PC-3 (cell line): ENCODE measurements at regions not wholly inside any gene's neighbourhood (a gene's known extent, or its start where the extent isn't known, plus 50 kb on each side); places are given as distances from the start of the nearest gene placed in this dataset.

Experiments used
- ATAC-seq: fragments of 200-7000 bp; cut with Tn5 transposase; 2 replicates; pipeline ENCODE4 v1.9.1; 2020; ENCODE audit warnings: mild to moderate bottlenecking, moderate library complexity
- BruUV-seq: library from RNA; stranded (reverse); fragments of 400-500 nt; replicated peaks from 2 replicates; lab custom pipeline; 2021; lab: Mats Ljungman, UMichigan
- CTCF ChIA-PET: fragments of 300-600 bp; sonication (Branson Sonifier 250); formaldehyde crosslinking; loops from one replicate; lab custom pipeline; 2022; ENCODE audit warnings: antibody characterized with exemption; lab: Charles Lee
- POLR2A ChIA-PET: fragments of 300-600 bp; sonication (Branson Sonifier 250); formaldehyde crosslinking; loops from one replicate; lab custom pipeline; 2022; ENCODE audit warnings: antibody characterized with exemption; ENCODE audit not compliant: unreplicated experiment; lab: Charles Lee
- DNase-seq: peaks from one replicate; pipeline ENCODE4 v3.0.0-alpha.2; 2015
- H2AFZ ChIP-seq: fragments of 300-600 bp; sonication (generic); 2 replicates; pipeline ENCODE4 v1.6.0; 2016; ENCODE audit warnings: antibody characterized with exemption, low read length
- H3F3A ChIP-seq: fragments of 300-600 bp; sonication (generic); one replicate; pipeline ENCODE4 v1.6.0; 2017; ENCODE audit warnings: antibody characterized with exemption, low read length, control low read depth, mild to moderate bottlenecking; ENCODE audit not compliant: unreplicated experiment
- H3K27ac ChIP-seq: fragments of 300-600 bp; sonication (generic); 2 replicates; pipeline ENCODE4 v1.5.1; 2016; ENCODE audit warnings: mild to moderate bottlenecking, low read length
- H3K27me3 ChIP-seq: fragments of 300-600 bp; sonication (generic); 2 replicates; pipeline ENCODE4 v1.6.1; 2016; ENCODE audit warnings: low read length, mixed read lengths
- H3K36me3 ChIP-seq: fragments of 300-600 bp; sonication (generic); 2 replicates; pipeline ENCODE4 v1.6.1; 2016; ENCODE audit warnings: low read depth, mixed run types, low read length, mixed read lengths
- H3K4me1 ChIP-seq: fragments of 300-600 bp; sonication (generic); 2 replicates; pipeline ENCODE4 v1.5.1; 2016; ENCODE audit warnings: low read length; ENCODE audit not compliant: insufficient read depth
- H3K4me2 ChIP-seq: fragments of 300-600 bp; sonication (generic); 2 replicates; pipeline ENCODE4 v1.6.0; 2016; ENCODE audit warnings: low read length
- H3K4me3 ChIP-seq: fragments of 300-600 bp; sonication (generic); 2 replicates; pipeline ENCODE4 v1.5.1; 2016; ENCODE audit warnings: mild to moderate bottlenecking, low read length, mixed read lengths
- H3K79me2 ChIP-seq: fragments of 300-600 bp; sonication (generic); 2 replicates; pipeline ENCODE4 v1.6.1; 2017; ENCODE audit warnings: low read length, mixed read lengths
- H3K9ac ChIP-seq: fragments of 300-600 bp; sonication (generic); 2 replicates; pipeline ENCODE4 v1.6.0; 2016; ENCODE audit warnings: mild to moderate bottlenecking, low read length
- H3K9me2 ChIP-seq: fragments of 300-600 bp; sonication (generic); replicated peaks from 2 replicates; pipeline ENCODE4 v1.6.1; 2016; ENCODE audit warnings: mixed run types, low read length, mixed read lengths
- H3K9me3 ChIP-seq: fragments of 300-600 bp; sonication (generic); 2 replicates; pipeline ENCODE4 v1.6.1; 2016; ENCODE audit warnings: low read length, mixed read lengths
- H4K20me1 ChIP-seq: fragments of 300-600 bp; sonication (generic); 2 replicates; pipeline ENCODE4 v1.6.1; 2016; ENCODE audit warnings: low read length, mixed read lengths
- EZH2 ChIP-seq: fragments of 300-600 bp; sonication (generic); IDR thresholded peaks from one replicate; pipeline ENCODE4 v1.6.1; 2017; ENCODE audit warnings: antibody characterized with exemption, mild to moderate bottlenecking, low read length; ENCODE audit not compliant: unreplicated experiment
- EZH2phosphoT487 ChIP-seq: fragments of 300-600 bp; sonication (generic); IDR thresholded peaks from 2 replicates; pipeline ENCODE4 v1.6.1; 2018; ENCODE audit warnings: mild to moderate bottlenecking, antibody characterized with exemption, low read length, borderline replicate concordance
- intact Hi-C: fragments of 100-400 bp; cut with micrococcal nuclease; formaldehyde crosslinking; loops from 2 replicates; pipeline ENCODE4 v1.9.0; 2023
- TF ChIP-seq, protein P1 (sequence below): fragments of 300-600 bp; sonication (generic); conservative IDR thresholded peaks from 2 replicates; pipeline ENCODE4 v1.5.1; 2017; ENCODE audit warnings: antibody characterized with exemption, low read depth, mild to moderate bottlenecking, low read length

DNA sequence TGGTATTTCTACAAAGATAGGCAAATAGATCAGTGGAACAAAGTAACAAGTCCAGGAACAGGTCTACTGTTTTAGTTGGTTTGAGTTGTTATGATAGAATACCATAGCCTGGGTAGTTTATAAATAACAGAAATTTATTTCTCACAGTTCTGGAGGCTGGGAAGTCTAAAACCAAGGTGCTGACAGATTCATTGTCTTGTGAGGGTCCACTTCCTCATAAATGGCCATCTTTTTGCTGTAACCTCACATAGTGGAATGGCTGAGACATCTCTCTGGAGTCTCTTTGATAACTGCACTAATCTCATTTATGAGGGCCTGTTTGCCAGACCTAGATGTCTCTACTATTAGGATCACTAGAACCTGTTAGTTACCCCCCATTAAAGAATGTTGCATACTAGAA lies 152.3 kb upstream of the MYRIP start:
- H4K20me1 ChIP-seq, result no peaks in the 10 kb centered on the region
- no TSS peak for BruUV-seq
- DNase-seq (no peak), ATAC-seq (no peak)
- H3K79me2 ChIP-seq, result no peaks in the 10 kb centered on the region
- CTCF ChIA-PET, result no interaction called here
- intact Hi-C loops, result no loop called here
- peaks cover 16% of the 10 kb centered on the region; the same call in 1 of the 2 replicates for H3K27me3 ChIP-seq
- H3K4me2 ChIP-seq, result no peak overlapping the region
- H3K4me1 ChIP-seq, result no peaks in the 10 kb centered on the region
- H3K4me3 ChIP-seq, result no peak overlapping the region
- no peak overlapping the region for H2AFZ ChIP-seq
- POLR2A ChIA-PET, result no interaction called here
- H3K36me3 ChIP-seq, result no peaks in the 10 kb centered on the region
- no peak overlapping the region for H3K27ac ChIP-seq
- H3K9me2 ChIP-seq, result no peaks in the 10 kb centered on the region
- H3F3A ChIP-seq, result no peaks in the 10 kb centered on the region
- TF ChIP-seq EZH2 (no peak), EZH2phosphoT487 (no peak)
- TF ChIP-seq, protein P1, sequence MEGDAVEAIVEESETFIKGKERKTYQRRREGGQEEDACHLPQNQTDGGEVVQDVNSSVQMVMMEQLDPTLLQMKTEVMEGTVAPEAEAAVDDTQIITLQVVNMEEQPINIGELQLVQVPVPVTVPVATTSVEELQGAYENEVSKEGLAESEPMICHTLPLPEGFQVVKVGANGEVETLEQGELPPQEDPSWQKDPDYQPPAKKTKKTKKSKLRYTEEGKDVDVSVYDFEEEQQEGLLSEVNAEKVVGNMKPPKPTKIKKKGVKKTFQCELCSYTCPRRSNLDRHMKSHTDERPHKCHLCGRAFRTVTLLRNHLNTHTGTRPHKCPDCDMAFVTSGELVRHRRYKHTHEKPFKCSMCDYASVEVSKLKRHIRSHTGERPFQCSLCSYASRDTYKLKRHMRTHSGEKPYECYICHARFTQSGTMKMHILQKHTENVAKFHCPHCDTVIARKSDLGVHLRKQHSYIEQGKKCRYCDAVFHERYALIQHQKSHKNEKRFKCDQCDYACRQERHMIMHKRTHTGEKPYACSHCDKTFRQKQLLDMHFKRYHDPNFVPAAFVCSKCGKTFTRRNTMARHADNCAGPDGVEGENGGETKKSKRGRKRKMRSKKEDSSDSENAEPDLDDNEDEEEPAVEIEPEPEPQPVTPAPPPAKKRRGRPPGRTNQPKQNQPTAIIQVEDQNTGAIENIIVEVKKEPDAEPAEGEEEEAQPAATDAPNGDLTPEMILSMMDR, result no peak
- no peak overlapping the region for H3K9ac ChIP-seq
- H3K9me3 ChIP-seq, result no peaks in the 10 kb centered on the region

DNA sequence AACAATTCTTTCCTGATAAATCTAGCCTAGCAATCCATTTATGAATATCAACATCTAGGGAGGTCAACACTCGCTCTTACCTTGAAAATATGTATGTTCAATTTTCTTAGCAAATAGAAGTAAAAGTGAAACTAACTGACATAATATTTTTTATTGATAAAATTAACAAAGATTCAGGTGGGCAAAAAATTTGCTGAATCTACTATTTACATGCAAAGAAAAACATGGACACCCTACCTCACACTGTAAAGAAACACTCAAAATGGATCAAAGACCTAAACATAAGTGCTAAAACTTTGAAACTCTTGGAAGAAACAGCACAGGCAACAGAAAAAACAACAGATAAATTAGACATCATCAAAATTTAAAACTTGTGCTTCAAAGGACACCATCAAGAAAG lies 151.6 kb upstream of the MYRIP start:
- DNase-seq, result no peak
- intact Hi-C loops, result no loop called here
- no peaks in the 10 kb centered on the region for H3K4me1 ChIP-seq
- ChIA-PET POLR2A (no interaction called here), CTCF (no interaction called here)
- H3K9ac ChIP-seq, result no peak overlapping the region
- H3K9me3 ChIP-seq, result no peaks in the 10 kb centered on the region
- H3K36me3 ChIP-seq, result no peaks in the 10 kb centered on the region
- BruUV-seq, result no TSS peak
- no peaks in the 10 kb centered on the region for H4K20me1 ChIP-seq
- no peak overlapping the region for H3K4me2 ChIP-seq
- no peaks in the 10 kb centered on the region for H3K79me2 ChIP-seq
- no peaks in the 10 kb centered on the region for H3K9me2 ChIP-seq
- H3K4me3 ChIP-seq, result no peak overlapping the region
- H3K27me3 ChIP-seq, result peaks cover 16% of the 10 kb centered on the region; the same call in 1 of the 2 replicates
- H3F3A ChIP-seq, result no peaks in the 10 kb centered on the region
- no peak overlapping the region for H2AFZ ChIP-seq
- no peak overlapping the region for H3K27ac ChIP-seq
- no peak for ATAC-seq
- TF ChIP-seq EZH2phosphoT487 (no peak), EZH2 (no peak)
- TF ChIP-seq, protein P1, result no peak

DNA sequence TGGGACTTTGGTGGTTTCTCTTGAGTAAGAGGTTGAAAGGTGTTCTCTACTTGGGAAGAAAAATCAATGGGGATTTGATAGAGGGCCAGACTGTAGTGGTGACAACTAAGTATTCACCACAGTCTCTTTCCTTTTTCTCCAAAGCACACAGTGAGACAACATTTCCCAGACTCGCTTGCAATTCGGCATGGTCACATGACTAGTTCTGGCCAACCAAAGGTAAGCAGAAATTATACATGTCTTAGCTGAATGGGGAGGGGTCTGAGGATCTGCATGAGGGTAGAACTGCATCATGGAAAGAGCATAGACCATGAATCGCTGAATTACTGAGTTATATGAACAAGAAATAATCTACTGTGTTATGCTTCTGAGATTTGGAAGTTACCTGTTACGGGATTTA lies 144.5 kb upstream of the MYRIP start:
- TF ChIP-seq EZH2 (no peak), EZH2phosphoT487 (no peak)
- TF ChIP-seq, protein P1, result no peak

More for the DNA sequence above, 144.5 kb upstream of the MYRIP start:
- Histone ChIP-seq H3K79me2 (no peaks in the 10 kb centered on the region), H3K9me2 (no peaks in the 10 kb centered on the region), H3K9me3 (no peaks in the 10 kb centered on the region), H3K27me3 (peaks cover 18% of the 10 kb centered on the region; the same call in 1 of the 2 replicates), H3F3A (no peaks in the 10 kb centered on the region), H3K36me3 (no peaks in the 10 kb centered on the region), H3K4me2 (no peak overlapping the region), H4K20me1 (no peaks in the 10 kb centered on the region), H3K27ac (no peak overlapping the region), H3K4me1 (no peaks in the 10 kb centered on the region), H3K9ac (no peak overlapping the region), H2AFZ (no peak overlapping the region), H3K4me3 (no peak overlapping the region)
- intact Hi-C loops, result no loop called here
- BruUV-seq, result no TSS peak
- POLR2A ChIA-PET, result no interaction called here
- no peak for ATAC-seq
- no peak for DNase-seq
- CTCF ChIA-PET, result no interaction called here
